PFSK-1 (cell line): ENCODE measurements at regions not wholly inside any gene's neighbourhood (a gene's known extent, or its start where the extent isn't known, plus 50 kb on each side); places are given as distances from the start of the nearest gene placed in this dataset.

Experiments
- FOXP2 ChIP-seq: optimal IDR thresholded peaks from 2 replicates; pipeline ENCODE3; 2011; ENCODE audit warnings: borderline replicate concordance, control low read depth, inconsistent platforms; ENCODE audit not compliant: insufficient read depth; ENCODE audit errors: extremely low read length, extremely low read depth
- POLR2AphosphoS5 ChIP-seq: IDR thresholded peaks from 2 replicates; pipeline ENCODE4 v1.6.1; 2012; ENCODE audit warnings: low read depth, mild to moderate bottlenecking, control low read depth, low read length, moderate library complexity
- REST ChIP-seq, 2 experiments: IDR thresholded peaks; 2 replicates each; pipeline versions ENCODE4 v1.6.1 to v1.8.0; 2011 to 2012; ENCODE audit warnings: low read depth in 2 of 2, low read length in 2 of 2, control low read depth in 1 of 2, inconsistent platforms in 1 of 2, mild to moderate bottlenecking in 1 of 2, moderate library complexity in 1 of 2; ENCODE audit not compliant: insufficient read depth in 1 of 2
- TAF1 ChIP-seq: IDR thresholded peaks from 2 replicates; pipeline ENCODE4 v1.6.1; 2012; ENCODE audit warnings: low read length, control low read depth, borderline replicate concordance; ENCODE audit not compliant: insufficient read depth

GRCh38 chr7:25900245-25900644 is 251.8 kb upstream of the NFE2L3 start:
- no peak for TF ChIP-seq POLR2AphosphoS5
- TF ChIP-seq REST (IDR thresholded peaks at IDR 0.05; ENCODE audit: insufficient read depth in 1 of 2, low read depth in 2 of 2, low read length in 2 of 2): no peak
- no peak for TF ChIP-seq TAF1
- TF ChIP-seq FOXP2: no peak
